Glomerular endothelial cell (primary cell): ENCODE measurements at regions not wholly inside any gene's neighbourhood (a gene's known extent, or its start where the extent isn't known, plus 50 kb on each side); places are given as distances from the start of the nearest gene placed in this dataset.
"Not testable (repeated sequence)": the region's sequence is repeated elsewhere in the genome, so short reads cannot be mapped to it uniquely, and the experiment has no call there.

ENCODE experiments used
- DNase-seq: peaks from one replicate; pipeline ENCODE4 v3.0.0-alpha.2; 2011; ENCODE audit warnings: low read depth, low spot score; ENCODE audit errors: extremely low read depth

DNA sequence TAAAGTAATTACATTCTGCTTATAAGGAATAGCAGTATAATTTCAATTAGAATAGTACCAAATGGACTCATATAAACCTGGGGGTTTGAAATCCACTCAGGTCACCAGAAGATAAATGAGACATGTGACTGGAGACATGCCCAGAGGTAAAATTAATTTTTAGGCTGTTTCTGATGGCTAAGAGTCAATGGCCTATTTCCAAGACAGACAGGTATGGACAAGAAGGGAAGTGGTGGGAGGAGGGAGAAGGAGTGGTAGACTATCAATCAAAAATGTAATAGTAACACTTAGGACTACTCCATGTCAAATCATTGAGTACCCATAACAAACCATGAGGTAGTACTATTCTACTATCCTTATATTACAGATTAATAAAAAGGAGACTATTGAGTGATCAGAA, 544.0 kb downstream of the GALC start:
- DNase-seq: no peak

DNA sequence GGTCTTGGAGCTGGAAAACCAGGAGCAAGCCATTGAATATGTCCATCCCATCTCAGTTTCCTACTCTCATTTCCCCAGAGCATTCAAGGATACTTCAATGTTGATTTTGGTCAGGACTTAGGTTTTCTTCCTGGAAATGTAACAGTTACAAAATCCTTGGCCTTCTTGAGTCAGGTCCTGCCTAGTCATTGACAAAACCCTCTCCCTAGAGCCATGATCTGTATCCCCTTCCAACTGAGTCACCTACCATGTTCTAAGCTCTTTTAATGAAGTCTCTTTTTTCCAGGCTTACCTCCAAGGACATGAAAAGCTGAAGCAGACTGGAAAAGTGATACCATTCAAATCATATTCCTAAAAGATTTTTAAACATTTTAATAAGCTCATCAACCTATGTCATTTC, 549.2 kb downstream of the GALC start:
- no peak for DNase-seq

DNA sequence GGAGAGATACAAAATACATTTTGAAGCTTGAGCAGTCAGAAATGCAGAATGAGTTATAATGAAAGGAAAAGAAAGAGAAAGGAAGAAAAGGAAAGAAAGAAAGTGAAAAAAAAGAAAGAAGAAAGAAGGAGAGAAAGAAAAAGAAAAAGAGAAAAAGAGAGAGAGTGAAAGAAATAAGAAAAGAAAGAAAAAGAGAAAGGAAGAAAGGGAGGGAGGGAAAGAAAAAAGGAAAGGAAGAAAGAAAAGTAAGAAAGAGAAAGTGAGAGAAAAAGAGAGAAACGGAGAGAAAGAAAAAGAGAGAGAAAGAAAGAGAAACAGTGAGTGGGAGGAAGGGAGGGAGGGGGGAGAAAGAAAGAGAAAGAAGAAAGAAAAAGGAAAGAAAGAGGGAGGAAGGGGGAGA, 549.9 kb downstream of the GALC start:
- DNase-seq: no peak

DNA sequence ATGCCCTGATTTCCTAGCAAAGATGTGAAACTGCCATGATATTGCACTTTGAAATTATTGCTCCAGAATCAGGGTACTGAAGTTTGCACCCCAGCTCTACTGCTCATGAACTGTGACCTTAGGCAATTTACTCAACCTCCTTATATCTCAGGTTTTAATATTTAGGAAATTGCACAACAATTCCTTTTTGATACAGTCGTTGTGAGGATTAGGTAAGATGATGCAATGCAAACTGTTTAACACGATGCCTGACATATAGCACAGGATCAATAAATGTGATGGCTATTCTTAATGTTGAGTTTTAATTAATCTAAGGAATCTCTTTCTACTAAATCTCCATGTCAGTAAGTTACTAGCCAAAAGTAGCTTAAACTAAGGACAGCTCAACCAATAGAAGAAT, 555.8 kb downstream of the GALC start:
- DNase-seq: no peak

DNA sequence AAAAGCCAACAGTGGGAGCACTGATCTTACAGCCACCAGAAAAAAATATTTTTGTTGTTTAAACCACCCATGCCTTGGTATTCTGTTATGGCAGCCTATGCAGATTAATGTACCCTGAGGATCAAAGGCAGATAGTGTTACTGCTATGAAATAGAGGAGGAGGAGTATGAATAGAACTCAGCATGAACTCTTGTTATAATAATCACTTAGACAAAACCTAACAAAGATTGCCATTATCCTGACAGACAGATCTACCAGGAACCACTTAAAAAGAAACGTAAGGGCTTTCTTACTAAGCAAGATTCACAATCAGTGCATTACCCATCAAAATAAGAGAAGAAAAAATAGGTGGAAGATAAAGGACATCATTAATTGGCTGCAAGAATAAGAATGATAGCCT, 558.3 kb downstream of the GALC start:
- DNase-seq: no peak

DNA sequence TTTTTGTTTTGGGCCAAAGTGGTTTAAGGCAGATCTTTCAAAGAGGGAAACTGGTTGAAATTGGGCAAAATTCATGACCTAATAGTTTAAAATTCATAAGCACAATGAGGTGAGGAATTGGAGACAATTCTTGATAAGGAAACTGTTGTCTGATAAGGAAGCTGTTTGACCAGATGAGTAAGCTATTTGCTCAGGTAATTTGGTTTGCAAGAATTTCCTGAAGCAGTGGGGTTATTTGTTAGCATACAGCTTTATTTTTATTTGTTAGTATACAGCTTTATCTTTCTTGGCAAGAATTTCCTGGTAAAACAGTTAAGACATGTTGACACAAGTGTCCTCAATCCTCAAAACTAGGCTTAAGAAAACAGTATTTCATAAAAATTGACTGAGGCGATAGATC, 559.0 kb downstream of the GALC start:
- no peak for DNase-seq

DNA sequence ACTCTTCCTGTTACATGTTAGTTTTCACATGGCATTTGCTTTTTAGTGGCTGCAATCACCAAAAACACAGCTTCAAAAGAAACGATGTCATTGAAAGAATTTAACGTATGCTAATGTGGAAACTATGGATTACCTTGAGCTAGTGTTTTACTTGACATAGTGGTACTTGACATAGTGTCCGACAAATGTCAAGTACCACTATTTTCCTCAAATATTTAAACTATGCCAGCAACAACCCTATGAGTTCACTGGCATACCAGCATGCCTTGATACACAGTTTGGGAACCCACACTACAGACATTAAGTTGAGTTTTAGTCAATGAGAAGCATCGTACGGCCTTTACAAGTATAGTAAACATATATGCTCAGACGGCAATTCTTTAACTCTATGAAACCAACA, 560.3 kb downstream of the GALC start:
- no peak for DNase-seq

DNA sequence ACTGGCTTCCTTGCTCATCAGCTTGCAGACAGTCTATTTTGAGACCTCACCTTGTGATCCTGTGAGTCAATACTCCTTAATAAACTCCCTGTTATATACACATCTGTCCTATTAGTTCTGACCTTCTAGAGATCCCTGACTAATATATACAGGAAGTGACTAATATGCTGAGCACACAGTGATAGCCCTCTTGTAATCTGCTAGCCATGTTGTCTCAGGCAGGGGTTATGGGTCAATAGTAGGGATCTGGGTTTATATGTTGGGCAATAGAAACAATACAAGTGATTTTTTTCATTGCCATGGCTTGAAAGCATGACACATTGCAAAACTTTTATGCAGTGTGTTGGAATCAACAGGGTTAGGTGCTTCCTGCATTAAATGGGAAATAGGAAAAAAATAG, 562.2 kb downstream of the GALC start:
- DNase-seq: no peak

DNA sequence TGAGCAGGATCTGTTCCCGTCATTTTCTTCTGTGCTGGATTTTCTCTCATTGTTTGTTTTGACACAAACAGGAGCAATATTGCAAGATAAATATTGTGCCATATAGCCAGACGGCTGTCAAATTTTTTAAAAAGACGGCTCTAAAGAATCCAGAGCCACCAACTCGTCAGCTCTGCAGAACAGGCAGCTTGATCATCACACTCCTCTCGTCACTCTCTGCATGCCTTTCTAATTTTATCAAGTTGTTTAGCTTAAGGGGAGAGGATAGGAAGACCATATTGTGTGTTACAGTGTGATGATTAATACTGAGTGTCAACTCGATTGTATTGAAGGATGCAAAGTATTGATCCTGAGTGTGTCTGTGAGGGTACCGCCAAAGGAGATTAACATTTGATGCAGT, 562.8 kb downstream of the GALC start:
- DNase-seq: no peak

DNA sequence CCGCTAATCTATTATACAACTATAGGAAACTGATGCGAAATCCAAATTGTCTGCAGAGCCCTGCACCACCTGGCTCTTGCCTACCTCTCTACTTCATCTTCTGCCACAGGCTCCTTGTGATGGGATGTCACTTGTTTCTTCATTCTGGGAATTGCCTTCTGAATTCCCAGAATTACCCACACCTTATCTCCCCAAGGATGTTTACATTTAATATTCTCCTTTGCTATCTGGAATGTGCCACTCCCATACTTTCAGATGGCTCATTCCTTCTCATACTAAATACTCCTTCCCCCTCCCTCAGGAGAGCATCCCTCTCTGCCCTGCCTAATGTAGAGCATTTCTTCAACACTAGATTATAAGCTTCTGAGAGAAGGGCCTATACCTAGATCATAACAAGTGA, 573.1 kb downstream of the GALC start:
- DNase-seq: no peak

DNA sequence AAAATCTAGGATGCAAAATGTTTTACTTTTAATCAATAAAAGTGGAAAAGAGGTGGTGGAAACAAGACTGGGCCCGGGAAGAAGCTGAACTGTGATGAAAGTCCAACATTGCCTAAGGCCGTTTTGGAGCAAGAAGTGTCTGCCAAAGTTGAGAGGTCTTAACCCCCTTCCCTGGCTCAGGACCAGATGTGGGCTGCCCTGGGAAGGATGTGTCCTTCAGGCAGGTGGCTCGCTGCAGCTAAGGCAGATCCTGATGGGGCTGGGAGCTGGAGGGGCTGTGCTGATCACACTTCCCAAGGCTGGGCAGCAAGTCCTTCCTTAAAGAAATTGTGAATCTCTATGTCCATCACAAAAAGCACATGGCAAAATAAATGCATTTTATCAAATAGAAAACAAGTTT, 581.6 kb downstream of the GALC start:
- DNase-seq: no peak

DNA sequence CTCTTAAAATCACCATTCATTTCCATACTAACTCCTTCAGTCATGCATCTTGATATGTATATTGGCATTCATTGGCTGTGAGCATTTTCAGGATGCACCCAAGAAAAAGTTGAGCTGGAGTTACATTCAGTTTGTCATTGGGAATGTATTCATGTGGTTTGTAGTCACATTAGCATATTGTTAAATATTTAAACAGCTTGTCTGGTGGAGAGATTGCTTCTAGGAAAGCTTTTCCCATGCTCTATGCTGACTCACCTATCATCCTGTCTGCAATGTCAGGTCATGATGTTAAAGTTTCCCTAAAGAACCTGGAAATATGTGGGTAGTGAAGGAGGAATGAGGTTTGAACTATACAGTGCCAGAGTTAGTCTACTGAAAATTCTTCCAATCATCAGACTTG, 583.6 kb downstream of the GALC start:
- DNase-seq: no peak

DNA sequence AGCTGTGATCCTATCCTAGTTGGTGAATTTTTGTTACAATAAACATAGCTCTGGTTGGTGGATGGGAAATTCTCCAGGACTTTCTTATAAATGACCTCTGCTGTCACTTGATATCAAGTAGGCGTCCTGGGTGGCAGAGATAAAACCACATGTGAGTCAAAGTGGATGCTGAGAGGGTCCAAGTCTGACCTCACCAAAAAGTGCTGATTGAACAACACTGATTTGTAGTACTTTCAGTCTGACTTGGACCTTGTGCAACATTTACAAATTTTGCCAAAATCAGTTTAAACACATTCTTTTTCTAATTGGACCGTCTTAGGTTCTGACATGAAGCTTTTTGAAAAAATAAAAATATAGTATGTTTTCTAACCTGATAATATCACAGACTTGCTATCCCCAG, 585.6 kb downstream of the GALC start:
- no peak for DNase-seq

DNA sequence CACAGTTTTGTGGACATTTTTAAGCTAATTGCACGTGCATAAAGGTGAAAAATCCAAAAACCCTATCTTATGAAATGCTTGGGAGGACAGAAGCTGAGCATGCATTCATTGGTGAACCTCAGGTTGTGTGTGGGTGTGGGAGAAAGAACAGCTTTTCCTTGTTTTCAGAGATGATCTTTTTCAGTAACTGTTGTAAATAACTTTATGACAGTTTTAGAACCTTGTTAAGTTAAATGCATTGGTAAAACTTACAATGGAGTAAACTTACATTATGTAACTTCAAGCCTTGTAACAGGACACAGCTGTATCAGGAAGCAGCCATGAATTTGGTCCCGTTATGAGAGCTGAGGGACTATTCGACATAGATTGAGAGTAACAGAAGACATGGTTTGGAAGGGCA, 587.4 kb downstream of the GALC start:
- DNase-seq: no peak

DNA sequence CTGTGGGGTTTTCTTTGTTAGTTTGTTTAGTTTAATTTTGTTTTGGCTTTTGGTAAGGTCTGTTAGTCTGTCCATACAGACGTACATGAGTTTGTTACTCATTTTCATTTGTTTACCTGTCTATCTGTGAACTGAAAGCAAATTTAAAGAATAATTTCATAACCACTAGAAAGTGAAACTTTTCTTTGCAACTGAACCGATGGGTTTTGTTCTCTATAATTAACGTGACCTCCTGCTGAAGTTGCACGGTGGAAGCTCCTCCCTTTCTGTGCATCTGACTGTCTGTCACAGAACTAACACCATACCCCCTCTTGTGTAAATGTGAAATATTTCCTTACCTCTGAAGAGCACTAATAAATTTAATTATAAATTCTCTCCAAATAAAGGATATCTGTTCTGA, 595.5 kb downstream of the GALC start:
- DNase-seq: no peak

DNA sequence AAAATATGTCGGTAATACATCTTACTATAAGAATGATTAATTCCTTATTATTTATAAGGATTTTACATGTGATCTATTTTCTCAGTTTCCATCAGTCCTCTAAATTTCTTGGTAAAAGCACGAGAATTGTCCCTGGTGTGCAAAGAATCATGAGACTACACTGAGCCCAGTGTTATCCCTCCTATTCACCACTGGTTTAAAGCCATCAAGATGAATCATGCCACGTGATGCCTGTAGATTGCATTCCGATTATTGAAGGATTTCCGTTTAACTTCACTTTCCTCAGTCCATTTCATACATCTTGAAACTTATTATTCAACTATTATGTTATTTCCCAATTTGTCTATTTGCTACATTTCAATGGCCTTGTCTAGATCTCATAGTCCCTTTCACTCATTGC, 601.9 kb downstream of the GALC start:
- DNase-seq: no peak

DNA sequence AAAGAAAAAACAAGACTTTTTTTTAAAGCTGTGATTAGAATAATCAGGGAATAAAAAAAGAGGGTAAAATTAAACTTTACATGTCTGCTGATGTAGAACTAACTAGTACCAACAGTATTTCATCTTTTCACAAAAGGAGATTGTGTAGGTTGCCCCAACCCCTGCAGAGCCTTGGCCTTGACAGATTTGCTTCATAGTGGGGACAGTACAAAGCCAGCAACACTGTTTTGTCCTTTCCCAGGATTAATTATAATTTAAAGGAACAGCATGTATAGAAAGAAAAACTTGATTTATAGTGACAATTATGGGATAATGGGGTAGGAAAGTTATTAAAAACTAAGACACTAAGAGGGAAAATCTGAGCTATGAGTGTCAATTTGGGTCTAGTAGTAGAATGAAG, 604.0 kb downstream of the GALC start:
- DNase-seq: no peak

DNA sequence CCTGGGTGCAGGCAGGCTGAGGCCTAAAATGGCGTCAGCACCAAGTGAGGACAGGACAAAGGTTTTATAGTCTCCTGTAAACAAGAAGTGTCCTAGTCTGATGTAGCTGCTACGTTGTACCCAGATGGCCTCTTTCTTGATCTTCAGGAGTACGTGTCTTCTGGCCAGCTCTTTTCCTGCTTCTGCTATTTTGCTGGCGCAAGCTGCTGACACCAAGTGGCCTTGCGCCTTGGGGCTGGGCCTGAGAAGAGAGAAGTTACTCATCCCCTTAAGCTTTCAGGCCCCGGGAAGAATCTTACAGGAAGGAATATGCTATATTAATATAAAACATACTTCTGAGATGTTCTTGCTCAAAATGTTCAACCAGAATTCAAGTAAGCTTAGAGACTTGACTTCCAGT, 605.2 kb downstream of the GALC start:
- DNase-seq: no peak

DNA sequence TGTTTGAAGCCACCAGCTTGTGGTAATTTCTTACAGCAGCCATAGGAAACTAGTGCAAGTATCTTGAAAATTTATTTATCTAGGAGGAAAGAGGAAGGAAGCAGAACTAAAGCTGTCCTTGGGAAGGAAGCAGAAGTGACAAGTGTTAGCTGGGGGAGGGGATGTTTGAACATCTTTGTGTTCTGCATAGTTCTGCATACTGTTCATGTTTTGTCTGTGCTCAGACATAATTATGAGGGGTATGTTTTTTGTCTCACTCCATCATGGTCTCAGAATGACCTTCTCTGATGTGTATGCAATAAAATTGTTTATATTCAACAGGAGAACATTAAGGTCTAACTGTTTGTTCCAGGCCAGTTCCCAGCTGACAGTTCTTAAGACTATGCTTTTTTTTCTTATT, 606.5 kb downstream of the GALC start:
- no peak for DNase-seq

DNA sequence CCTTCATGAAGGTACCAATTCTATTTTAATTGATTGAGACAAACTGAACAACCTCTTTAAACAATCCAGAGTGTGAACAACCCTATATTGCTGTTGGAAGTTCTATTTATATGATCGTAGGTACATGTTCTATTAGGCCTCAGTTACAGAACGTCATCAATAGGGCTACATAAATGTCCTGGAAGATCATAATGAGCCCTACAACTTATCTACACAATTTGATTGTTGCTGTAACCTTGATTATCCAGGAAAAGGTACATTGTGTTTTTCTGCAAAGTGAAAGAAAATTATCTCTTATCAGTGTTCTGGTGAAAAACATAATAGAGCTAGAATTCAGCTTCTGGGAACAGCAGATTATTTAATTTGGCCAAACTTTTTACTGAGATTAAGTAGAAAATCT, 612.9 kb downstream of the GALC start:
- DNase-seq: no peak

DNA sequence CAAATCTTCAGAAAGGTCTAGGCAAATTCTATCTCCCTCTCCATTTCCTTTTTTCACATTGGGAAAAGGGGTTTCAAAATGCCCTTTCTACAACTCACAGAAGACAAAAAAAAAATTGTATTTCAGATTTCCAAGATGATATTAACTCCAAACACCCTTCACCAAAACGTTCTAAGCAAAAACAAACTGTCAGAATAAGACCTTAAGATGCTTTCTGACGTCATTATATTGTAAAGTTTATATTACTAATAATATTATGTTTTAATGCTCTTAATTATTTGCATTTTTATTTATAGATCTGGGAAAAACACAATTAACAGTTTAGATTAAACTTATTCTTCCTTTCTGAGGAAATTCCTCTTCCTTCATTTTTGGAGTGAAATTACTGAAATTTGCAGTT, 624.2 kb downstream of the GALC start:
- no peak for DNase-seq

DNA sequence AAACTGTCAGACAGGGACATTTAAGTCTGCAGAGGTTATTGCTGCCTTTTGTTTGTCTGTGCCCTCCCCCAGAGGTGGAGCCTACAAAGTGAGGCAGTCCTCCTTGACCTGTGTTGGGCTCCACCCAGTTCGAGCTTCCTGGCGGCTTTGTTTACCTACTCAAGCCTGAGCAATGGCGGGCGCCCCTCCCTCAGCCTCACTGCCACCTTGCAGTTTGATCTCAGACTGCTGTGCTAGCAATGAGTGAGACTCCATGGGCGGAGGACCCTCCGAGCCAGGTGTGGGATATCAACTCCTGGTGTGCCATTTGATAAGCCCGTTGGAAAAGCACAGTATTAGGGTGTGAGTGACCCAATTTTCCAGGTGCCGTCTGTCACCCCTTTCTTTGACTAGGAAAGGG, 632.7 kb downstream of the GALC start:
- DNase-seq: not testable (repeated sequence)

DNA sequence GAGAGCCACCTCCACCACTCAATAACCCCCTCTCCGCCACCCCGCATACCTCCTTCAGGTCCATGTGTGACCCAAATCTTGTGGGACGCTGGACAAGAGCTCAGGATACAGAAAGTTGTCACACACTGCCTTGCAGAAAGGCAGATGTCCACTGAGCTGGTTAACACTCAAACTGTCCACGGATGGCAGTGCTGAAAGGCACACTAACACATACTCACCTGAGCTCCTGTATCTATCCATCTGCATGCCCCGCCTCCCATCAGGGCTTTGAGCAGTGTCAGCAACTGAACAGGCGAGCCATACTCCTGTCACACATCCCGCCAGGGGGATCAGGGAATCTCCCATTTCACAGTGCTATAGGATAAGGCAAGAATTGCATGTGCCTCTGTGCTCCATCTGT, 642.0 kb downstream of the GALC start:
- no peak for DNase-seq

DNA sequence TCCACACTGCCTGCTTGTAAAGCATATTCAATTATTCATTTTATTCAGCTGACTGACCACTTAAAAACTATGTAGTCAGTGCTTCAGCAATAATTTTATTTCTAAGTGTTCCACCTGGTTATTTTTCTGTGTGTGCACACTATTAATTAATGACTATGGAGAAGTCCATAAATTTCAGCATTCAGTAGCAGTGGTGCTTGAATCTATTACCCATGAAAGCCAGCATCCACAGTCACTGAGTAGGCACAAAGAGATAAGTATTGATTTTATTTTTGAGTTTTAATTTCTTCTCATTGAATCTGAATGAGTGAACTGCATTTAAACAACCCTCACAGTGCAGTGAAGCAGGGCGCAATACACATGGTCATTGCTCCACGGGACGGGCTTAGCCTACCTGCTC, 643.1 kb downstream of the GALC start:
- no peak for DNase-seq
